ENCODE measurements at regions not wholly inside any gene's neighbourhood (a gene's known extent, or its start where the extent isn't known, plus 50 kb on each side); places are given as distances from the start of the nearest gene placed in this dataset.

GRCh38 chr5:53233645-53234405 lies 124.3 kb upstream of the MOCS2 start:
- CTCF ChIA-PET, result interaction anchor here (1.2 kb wide), 1 partner anchor 9 kb away, joined by 3 read pairs; no protein-coding TSS in a partner anchor
- no peak for DNase-seq (ENCODE audit: low spot score)
- no peak for TF ChIP-seq CTCF (conservative IDR thresholded peaks at IDR 0.05; ENCODE audit: low read depth)
- H3K27ac ChIP-seq, result no peak overlapping the region
- POLR2A ChIA-PET (ENCODE audit: low non-redundant PET), result no interaction called here

DNA sequence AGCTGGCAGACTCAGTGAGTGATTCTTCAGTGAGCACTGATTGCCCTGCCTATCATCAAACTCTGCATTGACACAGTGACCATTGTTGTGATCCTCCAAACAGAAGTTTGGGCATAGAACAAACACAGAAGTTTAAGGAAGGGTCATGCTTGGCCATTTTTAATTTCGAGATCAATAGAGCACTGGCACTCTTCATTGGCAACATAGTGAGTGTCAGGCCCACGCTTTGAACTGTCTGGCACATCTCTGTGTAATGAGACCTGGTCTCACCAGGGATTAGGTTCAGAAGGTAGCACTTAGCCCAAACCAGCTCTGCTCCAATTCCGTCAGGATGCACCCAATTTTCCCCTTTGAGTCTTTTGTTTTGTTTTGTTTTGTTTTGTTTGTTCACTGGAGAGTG lies 127.1 kb upstream of the MOCS2 start:
- DNase-seq (ENCODE audit: low spot score), result no peak
- no peak for TF ChIP-seq CTCF (conservative IDR thresholded peaks at IDR 0.05; ENCODE audit: low read depth)
- ChIA-PET POLR2A (ENCODE audit: low non-redundant PET) (no interaction called here), CTCF (no interaction called here)
- H3K27ac ChIP-seq, result no peak overlapping the region

- ChIA-PET CTCF (no interaction called here), POLR2A (ENCODE audit: low non-redundant PET) (no interaction called here)
- no peak overlapping the region for H3K27ac ChIP-seq
- DNase-seq (ENCODE audit: low spot score), result no peak
- TF ChIP-seq CTCF (conservative IDR thresholded peaks at IDR 0.05; ENCODE audit: low read depth), result no peak
These were observed 128.3 kb upstream of the MOCS2 start for GRCh38 chr5:53237876-53238275.

DNA sequence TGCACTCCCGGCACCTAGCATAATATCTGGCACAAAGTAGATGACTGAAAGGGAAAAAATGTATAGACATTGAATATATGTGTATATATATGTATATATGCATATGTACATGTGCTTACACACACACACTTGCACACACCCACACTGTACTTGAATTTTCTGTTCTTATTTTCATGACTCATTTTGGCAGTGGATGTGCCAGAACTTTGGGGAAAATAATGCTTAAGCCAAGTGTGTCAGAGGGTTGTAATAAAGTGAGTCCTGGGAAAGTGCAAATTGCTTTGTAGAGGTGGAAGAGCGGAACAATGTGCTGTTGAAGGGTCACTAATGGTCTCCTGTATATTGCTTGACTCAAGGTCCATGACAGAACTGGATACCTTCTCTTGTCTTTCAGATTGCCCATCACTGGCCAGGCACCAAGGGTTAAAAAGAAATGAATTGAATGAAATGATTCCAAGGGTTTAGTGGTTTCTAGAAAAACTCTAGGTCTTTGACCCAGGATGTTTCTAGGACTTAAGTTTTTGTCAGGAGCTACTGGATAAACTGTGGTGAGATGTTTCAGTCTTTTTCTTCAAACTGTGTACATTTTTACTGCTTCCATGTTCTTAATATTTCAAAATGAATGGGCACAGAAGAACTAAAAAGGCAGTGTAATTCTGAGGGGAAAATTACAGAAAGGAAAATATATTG lies 129.9 kb upstream of the MOCS2 start:
- ChIA-PET CTCF (no interaction called here), POLR2A (ENCODE audit: low non-redundant PET) (no interaction called here)
- TF ChIP-seq CTCF (conservative IDR thresholded peaks at IDR 0.05; ENCODE audit: low read depth), result no peak
- DNase-seq (ENCODE audit: low spot score), result no peak
- no peak overlapping the region for H3K27ac ChIP-seq

DNA sequence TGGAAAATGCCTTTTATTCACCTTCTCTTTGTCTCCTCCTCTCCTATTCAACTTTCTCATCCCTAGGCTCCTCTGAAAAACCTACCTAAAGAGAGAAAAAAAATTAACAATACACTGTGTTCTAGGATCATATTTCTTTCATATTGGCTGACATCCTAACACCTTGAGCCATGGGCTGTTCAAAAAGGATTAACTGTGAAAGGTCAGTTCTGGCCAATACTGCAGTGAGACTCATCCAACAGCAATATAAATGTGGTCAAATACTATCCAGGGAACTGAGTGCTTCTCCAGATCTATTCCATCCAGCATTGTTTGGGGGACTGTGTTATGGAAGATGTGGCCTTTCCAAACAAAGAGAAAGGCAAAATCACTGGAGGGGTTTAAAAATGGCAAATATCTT lies 131.1 kb upstream of the MOCS2 start:
- DNase-seq (ENCODE audit: low spot score), result no peak
- ChIA-PET CTCF (no interaction called here), POLR2A (ENCODE audit: low non-redundant PET) (no interaction called here)
- TF ChIP-seq CTCF (conservative IDR thresholded peaks at IDR 0.05; ENCODE audit: low read depth), result no peak
- no peak overlapping the region for H3K27ac ChIP-seq

- ChIA-PET POLR2A (ENCODE audit: low non-redundant PET) (no interaction called here), CTCF (interaction anchor here (0.6 kb wide), 1 partner anchor 51 kb away, joined by 4 read pairs; no protein-coding TSS in a partner anchor)
- no peak for DNase-seq (ENCODE audit: low spot score)
- no peak overlapping the region for H3K27ac ChIP-seq
- no peak for TF ChIP-seq CTCF (conservative IDR thresholded peaks at IDR 0.05; ENCODE audit: low read depth)
These were observed 132.0 kb upstream of the MOCS2 start for GRCh38 chr5:53241572-53241971.
